Naive thymus-derived CD4-positive, alpha-beta T cell (primary cell): ENCODE measurements at regions not wholly inside any gene's neighbourhood (a gene's known extent, or its start where the extent isn't known, plus 50 kb on each side); places are given as distances from the start of the nearest gene placed in this dataset.

Experiments used
- ATAC-seq: fragments of 150-1000 bp; cut with Tn5 transposase; 2 replicates; pipeline ENCODE4 v1.10.0; 2021; ENCODE audit warnings: mild to moderate bottlenecking, moderate library complexity
- CTCF ChIA-PET: fragments of 350-600 bp; sonication (Branson Sonifier 250); formaldehyde crosslinking; loops from one replicate; lab custom pipeline; 2021; ENCODE audit warnings: antibody characterized with exemption; lab: Charles Lee
- POLR2A ChIA-PET: fragments of 350-600 bp; sonication (Branson Sonifier 250); formaldehyde crosslinking; loops from one replicate; lab custom pipeline; 2021; ENCODE audit warnings: antibody characterized with exemption, inconsistent platforms; lab: Charles Lee
- DNase-seq, 9 donors: peaks; one replicate each; pipeline versions ENCODE4 v3.0.0 to v3.0.0-alpha.2; 2020 to 2022; ENCODE audit warnings: mixed read lengths in 1 of 9
- H3K27ac ChIP-seq: one replicate; pipeline ENCODE4 v1.7.0; 2013; ENCODE audit warnings: mild to moderate bottlenecking, low read depth, low read length, moderate library complexity
- H3K27me3 ChIP-seq, 2 donors: one replicate each; pipeline ENCODE4 v1.7.0; 2013; ENCODE audit warnings: low read length in 2 of 2, mild to moderate bottlenecking in 2 of 2, moderate library complexity in 2 of 2; ENCODE audit not compliant: control insufficient read depth in 2 of 2, insufficient read depth in 2 of 2
- H3K36me3 ChIP-seq, 3 experiments: 1 replicate in 2 of 3; 2 replicates in 1 of 3; pipeline ENCODE4 v1.7.0; 2013; ENCODE audit warnings: low read length in 3 of 3, mild to moderate bottlenecking in 3 of 3, moderate library complexity in 1 of 3; ENCODE audit not compliant: insufficient read depth in 3 of 3, control insufficient read depth in 2 of 3
- H3K4me1 ChIP-seq, 2 donors: one replicate each; pipeline ENCODE4 v1.7.0; 2013; ENCODE audit warnings: low read length in 2 of 2, mild to moderate bottlenecking in 2 of 2, moderate library complexity in 1 of 2; ENCODE audit not compliant: control insufficient read depth in 2 of 2, insufficient read depth in 2 of 2
- H3K4me3 ChIP-seq: 2 replicates; pipeline ENCODE4 v1.7.0; 2013; ENCODE audit warnings: mild to moderate bottlenecking, low read length
- H3K9me3 ChIP-seq, 3 experiments: 1 replicate in 2 of 3; 2 replicates in 1 of 3; pipeline ENCODE4 v1.7.0; 2013; ENCODE audit warnings: low read length in 3 of 3; ENCODE audit not compliant: control insufficient read depth in 2 of 3
- H3K27ac Mint-ChIP-seq, 9 donors: one replicate each; pipeline ENCODE4 v1.8.0; 2020 to 2022; ENCODE audit warnings: mixed read lengths in 9 of 9, mild to moderate bottlenecking in 8 of 9, moderate library complexity in 5 of 9, inconsistent platforms in 2 of 9
- H3K27me3 Mint-ChIP-seq, 5 donors: one replicate each; pipeline ENCODE4 v1.8.0; 2021 to 2022; ENCODE audit warnings: mixed read lengths in 5 of 5, mild to moderate bottlenecking in 1 of 5
- H3K36me3 Mint-ChIP-seq, 5 donors: one replicate each; pipeline ENCODE4 v1.8.0; 2020 to 2022; ENCODE audit warnings: mixed read lengths in 5 of 5, mild to moderate bottlenecking in 3 of 5, inconsistent platforms in 1 of 5
- H3K4me1 Mint-ChIP-seq, 7 donors: one replicate each; pipeline ENCODE4 v1.8.0; 2020 to 2022; ENCODE audit warnings: mixed read lengths in 7 of 7, mild to moderate bottlenecking in 3 of 7, inconsistent platforms in 1 of 7
- H3K4me3 Mint-ChIP-seq, 10 donors: one replicate each; pipeline ENCODE4 v1.8.0; 2020 to 2022; ENCODE audit warnings: mild to moderate bottlenecking in 10 of 10, mixed read lengths in 10 of 10, moderate library complexity in 6 of 10, inconsistent platforms in 2 of 10
- H3K9me3 Mint-ChIP-seq, 11 donors: one replicate each; pipeline ENCODE4 v1.8.0; 2020 to 2022; ENCODE audit warnings: mixed read lengths in 11 of 11, mild to moderate bottlenecking in 4 of 11, inconsistent platforms in 1 of 11, moderate library complexity in 1 of 11
- intact Hi-C, 2 donors: fragments of 100-400 bp; cut with micrococcal nuclease; formaldehyde crosslinking; loops; one replicate each; pipeline ENCODE4 v1.15.1; 2023

- CTCF ChIA-PET = no interaction called here
Measured at GRCh38 chr6:169026175-169026574, 227.5 kb downstream of the THBS2 start.

GRCh38 chr6:169024047-169024660 lies 229.5 kb downstream of the THBS2 start:
- no peaks in the 10 kb centered on the region for H3K9me3 ChIP-seq
- Mint-ChIP-seq H3K36me3 (no peaks in the 10 kb centered on the region), H3K27ac (no peak overlapping the region), H3K9me3 (peaks cover 0 to 8% (median 0%) of the 10 kb centered on the region in 11 donors), H3K4me3 (no peak overlapping the region), H3K4me1 (no peaks in the 10 kb centered on the region), H3K27me3 (peaks cover 0 to 25% (median 11%) of the 10 kb centered on the region in 5 donors)
- H3K4me1 ChIP-seq = no peaks in the 10 kb centered on the region
- H3K27me3 ChIP-seq = no peaks in the 10 kb centered on the region
- intact Hi-C loops = no loop called here
- CTCF ChIA-PET = no interaction called here
- H3K36me3 ChIP-seq = no peaks in the 10 kb centered on the region
- no peak overlapping the region for H3K4me3 ChIP-seq
- ATAC-seq = no peak
- H3K27ac ChIP-seq = no peak overlapping the region
- POLR2A ChIA-PET = no interaction called here
- no peak for DNase-seq

More at GRCh38 chr6:169026175-169026574, 227.5 kb downstream of the THBS2 start:
- H3K27me3 ChIP-seq = no peaks in the 10 kb centered on the region
- DNase-seq (no peak), ATAC-seq (no peak)
- H3K4me3 ChIP-seq = no peak overlapping the region
- no peaks in the 10 kb centered on the region for H3K36me3 ChIP-seq
- H3K27ac ChIP-seq = no peak overlapping the region
- H3K9me3 ChIP-seq = no peaks in the 10 kb centered on the region
- no peak overlapping the region for H3K27ac Mint-ChIP-seq
- POLR2A ChIA-PET = no interaction called here
- no peaks in the 10 kb centered on the region for H3K36me3 Mint-ChIP-seq
- intact Hi-C loops = no loop called here
- no peak overlapping the region for H3K4me3 Mint-ChIP-seq
- H3K9me3 Mint-ChIP-seq = peaks cover 0 to 2% (median 0%) of the 10 kb centered on the region in 11 donors
- H3K27me3 Mint-ChIP-seq = peaks cover 0 to 22% (median 10%) of the 10 kb centered on the region in 5 donors
- H3K4me1 ChIP-seq = no peaks in the 10 kb centered on the region
- no peaks in the 10 kb centered on the region for H3K4me1 Mint-ChIP-seq

- ChIA-PET CTCF (no interaction called here), POLR2A (no interaction called here)
- H3K4me3 Mint-ChIP-seq = no peak overlapping the region
- no peak overlapping the region for H3K27ac Mint-ChIP-seq
- H3K9me3 ChIP-seq = no peaks in the 10 kb centered on the region
- H3K36me3 ChIP-seq = no peaks in the 10 kb centered on the region
- no peak for DNase-seq
- H3K27me3 Mint-ChIP-seq = peaks cover 0 to 25% (median 11%) of the 10 kb centered on the region in 5 donors
- H3K4me3 ChIP-seq = no peak overlapping the region
- no peaks in the 10 kb centered on the region for H3K27me3 ChIP-seq
- H3K27ac ChIP-seq = no peak overlapping the region
- H3K4me1 ChIP-seq = no peaks in the 10 kb centered on the region
- no peak for ATAC-seq
- intact Hi-C loops = no loop called here
- no peaks in the 10 kb centered on the region for H3K36me3 Mint-ChIP-seq
- H3K4me1 Mint-ChIP-seq = no peaks in the 10 kb centered on the region
- H3K9me3 Mint-ChIP-seq = peaks cover 0 to 10% (median 0%) of the 10 kb centered on the region in 11 donors
Measured at GRCh38 chr6:169023161-169023874, 230.3 kb downstream of the THBS2 start.

- H3K9me3 Mint-ChIP-seq = peaks cover 0 to 21% (median 9%) of the 10 kb centered on the region in 11 donors
- Histone ChIP-seq H3K36me3 (no peaks in the 10 kb centered on the region), H3K27ac (no peak overlapping the region), H3K4me1 (no peaks in the 10 kb centered on the region), H3K27me3 (no peaks in the 10 kb centered on the region), H3K9me3 (no peaks in the 10 kb centered on the region), H3K4me3 (no peak overlapping the region)
- ChIA-PET POLR2A (no interaction called here), CTCF (no interaction called here)
- ATAC-seq (no peak), DNase-seq (no peak)
- no peak overlapping the region for H3K27ac Mint-ChIP-seq
- no peaks in the 10 kb centered on the region for H3K4me1 Mint-ChIP-seq
- intact Hi-C loops = no loop called here
- peaks cover 0 to 26% (median 20%) of the 10 kb centered on the region in 5 donors for H3K27me3 Mint-ChIP-seq
- no peak overlapping the region for H3K4me3 Mint-ChIP-seq
- peaks cover 0 to 10% (median 4%) of the 10 kb centered on the region in 5 donors for H3K36me3 Mint-ChIP-seq
Measured at GRCh38 chr6:169022079-169022478, 231.6 kb downstream of the THBS2 start.

- intact Hi-C loops = no loop called here
- Mint-ChIP-seq H3K27ac (no peak overlapping the region), H3K36me3 (peaks cover 0 to 11% (median 4%) of the 10 kb centered on the region in 5 donors), H3K27me3 (peaks cover 0 to 36% (median 31%) of the 10 kb centered on the region in 5 donors), H3K9me3 (peaks cover 2 to 33% (median 16%) of the 10 kb centered on the region in 11 donors), H3K4me1 (no peaks in the 10 kb centered on the region), H3K4me3 (no peak overlapping the region)
- Histone ChIP-seq H3K36me3 (no peaks in the 10 kb centered on the region), H3K4me3 (no peak overlapping the region), H3K27me3 (no peaks in the 10 kb centered on the region), H3K9me3 (no peaks in the 10 kb centered on the region), H3K27ac (no peak overlapping the region), H3K4me1 (no peaks in the 10 kb centered on the region)
- DNase-seq = no peak
- no peak for ATAC-seq
- ChIA-PET POLR2A (no interaction called here), CTCF (no interaction called here)
Measured at GRCh38 chr6:169020821-169021220, 232.8 kb downstream of the THBS2 start.

- intact Hi-C loops = no loop called here
- no peaks in the 10 kb centered on the region for H3K4me1 ChIP-seq
- H3K4me3 ChIP-seq = no peak overlapping the region
- ATAC-seq (no peak), DNase-seq (no peak)
- ChIA-PET CTCF (no interaction called here), POLR2A (no interaction called here)
- no peaks in the 10 kb centered on the region for H3K27me3 ChIP-seq
- Mint-ChIP-seq H3K36me3 (peaks cover 0 to 11% (median 4%) of the 10 kb centered on the region in 5 donors), H3K9me3 (peaks cover 2 to 42% (median 16%) of the 10 kb centered on the region in 11 donors), H3K27ac (no peak overlapping the region), H3K4me1 (no peaks in the 10 kb centered on the region), H3K4me3 (no peak overlapping the region), H3K27me3 (peaks cover 0 to 45% (median 38%) of the 10 kb centered on the region in 5 donors)
- H3K9me3 ChIP-seq = no peaks in the 10 kb centered on the region
- no peaks in the 10 kb centered on the region for H3K36me3 ChIP-seq
- H3K27ac ChIP-seq = no peak overlapping the region
Measured at GRCh38 chr6:169019727-169020491, 233.7 kb downstream of the THBS2 start.
